GF-D8 (cell line): ENCODE measurements at regions not wholly inside any gene's neighbourhood (a gene's known extent, or its start where the extent isn't known, plus 50 kb on each side); places are given as distances from the start of the nearest gene placed in this dataset.

Experiments used
- DNase-seq: peaks from one replicate; lab custom pipeline; 2025; lab: John Stamatoyannopoulos, UW

DNA sequence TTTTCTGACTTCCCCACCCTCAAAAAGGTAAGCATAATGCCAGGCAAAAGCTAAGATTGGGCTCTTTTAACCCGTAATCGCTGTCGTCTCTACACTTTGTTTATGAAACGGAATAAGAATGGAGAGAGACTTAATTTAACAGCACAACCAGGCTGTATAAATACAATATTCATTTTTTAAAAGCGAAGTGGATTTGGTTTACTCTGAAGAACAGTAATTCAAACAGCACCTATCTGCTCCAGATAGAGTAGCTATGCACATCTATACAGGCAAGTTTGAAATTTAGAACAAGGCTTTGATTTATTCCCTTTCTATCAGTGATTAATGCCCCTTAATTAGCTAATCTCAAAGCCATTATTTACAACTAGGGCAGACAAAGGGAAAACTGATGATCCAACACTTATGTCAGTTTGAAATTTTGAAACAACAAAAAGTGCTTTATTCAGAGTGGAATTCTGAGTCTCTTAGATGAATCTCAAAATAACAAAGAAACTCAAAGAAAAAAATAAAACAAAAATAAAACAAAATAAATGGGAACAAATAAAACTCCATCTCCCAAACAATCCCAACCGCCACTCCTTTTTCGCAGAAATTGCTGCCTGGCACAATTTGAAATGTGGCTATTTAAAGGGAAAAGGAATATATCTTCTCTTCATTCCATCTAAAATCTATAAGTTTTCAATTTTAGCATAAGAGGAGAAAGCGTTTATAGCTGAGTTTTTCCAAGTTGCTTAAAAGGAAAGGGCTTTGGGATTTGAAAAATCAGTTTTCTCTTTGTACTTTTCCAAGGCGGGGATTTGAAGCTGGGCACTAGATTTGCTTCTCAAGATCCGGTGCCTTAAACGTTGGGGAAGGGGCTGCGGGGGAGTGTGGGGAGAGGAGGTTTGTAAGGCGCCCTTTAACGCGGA, 298.6 kb downstream of the PARP8 start:
- DNase-seq = no peak

DNA sequence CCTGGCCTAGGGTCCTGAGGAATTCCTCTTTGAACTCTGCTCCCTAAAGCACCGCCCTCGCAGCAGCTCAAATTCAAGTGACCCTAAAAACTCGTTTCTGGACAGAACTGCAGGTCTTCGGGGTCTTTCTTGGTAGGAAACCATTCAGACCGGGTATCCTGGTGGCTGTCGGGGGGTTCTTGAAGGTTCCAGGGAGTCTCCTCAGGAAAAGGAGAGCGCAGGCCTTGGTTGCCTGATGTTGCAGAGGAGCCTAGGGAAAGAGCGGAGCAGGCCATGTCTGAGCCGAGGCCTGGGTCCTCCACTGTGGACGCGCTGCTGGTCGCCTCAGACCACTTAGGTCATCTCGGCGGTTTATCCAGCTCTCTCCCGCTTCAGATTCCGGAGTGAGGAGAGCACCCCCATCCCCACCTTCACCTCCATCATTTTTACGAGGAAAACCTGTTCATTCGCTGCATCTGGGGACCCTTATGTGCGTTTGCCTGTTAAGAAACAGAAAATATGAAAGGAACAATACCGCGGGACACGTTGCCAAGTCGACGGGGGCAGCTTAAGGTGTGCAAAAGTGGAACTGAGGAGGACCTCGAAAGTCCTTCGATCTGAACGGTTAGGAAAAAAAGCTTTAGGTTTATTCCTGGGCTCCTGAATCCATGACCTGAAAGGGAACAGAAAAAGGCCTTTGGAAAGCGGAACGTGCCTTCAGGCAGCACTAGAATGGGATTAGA, 299.4 kb downstream of the PARP8 start:
- no peak for DNase-seq

GRCh38 chr5:50967009-50967562, 300.6 kb downstream of the PARP8 start:
- no peak for DNase-seq

DNA sequence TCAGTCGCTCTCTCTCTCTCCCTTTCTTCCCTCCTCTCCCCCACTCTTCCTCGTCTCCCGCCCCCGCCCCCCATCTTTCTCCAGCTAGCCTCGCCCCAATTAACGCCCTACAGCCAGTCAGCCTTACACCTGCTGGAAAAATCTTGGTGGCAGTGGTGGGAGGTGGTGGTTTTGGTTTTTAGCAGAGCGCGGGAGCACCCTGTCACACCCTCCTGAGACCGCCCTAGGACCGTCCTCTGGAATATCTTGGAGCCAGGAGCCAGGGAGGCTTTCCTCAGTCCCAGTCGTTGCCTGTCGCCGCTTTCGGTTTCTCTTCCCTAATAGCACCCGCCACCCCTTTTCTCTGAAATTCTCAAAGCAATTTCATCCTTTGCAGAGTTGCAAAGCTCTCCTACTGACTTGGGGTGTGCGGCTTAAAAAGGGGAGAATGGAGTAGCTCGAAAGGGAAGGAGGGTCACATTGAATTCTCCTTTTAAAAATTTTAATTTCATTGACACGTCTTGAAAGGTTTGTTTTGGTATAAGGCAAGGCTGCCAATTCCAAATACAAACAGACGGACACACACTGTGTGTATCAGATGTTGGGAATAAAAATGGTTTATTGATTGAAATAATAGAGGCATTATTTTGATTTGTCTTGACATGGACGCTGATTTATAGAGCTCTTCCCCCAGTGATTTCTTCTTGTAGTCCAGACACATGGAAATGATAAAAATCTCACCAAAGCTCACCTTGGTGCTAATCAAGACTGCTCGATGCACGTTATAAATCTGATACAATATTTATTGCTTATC, 301.3 kb downstream of the PARP8 start:
- no peak for DNase-seq

DNA sequence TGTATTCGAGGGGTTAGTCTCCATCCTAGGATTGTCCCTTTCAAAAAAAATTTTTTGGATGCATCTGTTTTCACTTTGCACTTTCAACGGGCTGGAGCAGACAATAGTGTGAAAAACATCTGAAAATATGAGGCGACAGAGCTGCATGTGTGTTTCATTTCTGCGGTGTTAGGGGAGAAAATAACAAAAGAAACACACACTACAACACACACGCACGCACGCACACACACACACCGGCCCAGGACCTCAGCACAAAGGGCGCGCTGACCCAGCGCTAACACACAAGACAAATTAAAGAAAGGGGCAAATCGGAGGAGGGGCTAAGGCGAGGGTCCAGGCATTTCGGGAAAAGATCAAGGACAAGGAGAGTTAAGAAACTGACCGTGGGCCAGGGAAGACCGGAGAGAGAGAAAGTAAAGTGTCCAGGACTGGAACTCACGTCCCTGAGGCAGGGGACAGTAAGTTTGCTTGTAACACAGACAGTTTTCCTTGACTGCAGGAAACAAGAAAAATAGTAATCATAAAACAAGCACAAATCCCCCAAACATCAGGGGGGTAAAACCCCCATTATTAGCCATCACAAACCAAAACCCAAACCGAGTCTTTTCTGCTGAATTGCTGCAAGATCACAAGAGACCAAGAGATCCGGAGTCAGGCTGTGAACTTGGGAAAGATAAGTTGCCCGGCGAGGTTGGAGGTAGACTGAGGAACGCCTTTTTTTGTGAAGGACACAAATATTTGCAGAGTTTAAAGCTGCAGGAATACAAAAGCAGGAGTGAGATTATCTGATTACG, 302.1 kb downstream of the PARP8 start:
- DNase-seq = no peak

GRCh38 chr5:50969151-50970031, 303.0 kb downstream of the PARP8 start:
- DNase-seq = no peak

- no peak for DNase-seq
Observed at GRCh38 chr5:50975840-50976239, 309.4 kb downstream of the PARP8 start.

DNA sequence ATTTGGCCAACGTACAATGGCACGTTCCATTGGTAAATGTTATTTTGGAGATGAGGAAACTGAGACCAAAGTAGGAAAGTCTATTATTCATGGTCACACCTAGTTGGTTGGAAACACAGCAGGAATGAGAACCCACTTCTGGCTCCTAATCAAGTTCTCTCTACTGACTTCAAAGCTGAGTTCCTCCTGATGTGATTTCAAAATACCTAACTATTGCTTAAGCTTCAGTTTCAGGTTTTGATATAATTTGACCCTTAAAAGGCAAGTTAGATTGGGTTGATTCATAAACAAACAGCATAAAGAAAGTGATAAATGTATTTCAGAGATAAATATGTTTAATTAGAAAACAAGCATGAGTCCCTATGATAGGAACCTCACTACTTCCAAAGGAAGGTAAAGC, 312.5 kb downstream of the PARP8 start:
- no peak for DNase-seq

GRCh38 chr5:50984640-50985039, 318.2 kb downstream of the PARP8 start:
- DNase-seq = no peak

DNA sequence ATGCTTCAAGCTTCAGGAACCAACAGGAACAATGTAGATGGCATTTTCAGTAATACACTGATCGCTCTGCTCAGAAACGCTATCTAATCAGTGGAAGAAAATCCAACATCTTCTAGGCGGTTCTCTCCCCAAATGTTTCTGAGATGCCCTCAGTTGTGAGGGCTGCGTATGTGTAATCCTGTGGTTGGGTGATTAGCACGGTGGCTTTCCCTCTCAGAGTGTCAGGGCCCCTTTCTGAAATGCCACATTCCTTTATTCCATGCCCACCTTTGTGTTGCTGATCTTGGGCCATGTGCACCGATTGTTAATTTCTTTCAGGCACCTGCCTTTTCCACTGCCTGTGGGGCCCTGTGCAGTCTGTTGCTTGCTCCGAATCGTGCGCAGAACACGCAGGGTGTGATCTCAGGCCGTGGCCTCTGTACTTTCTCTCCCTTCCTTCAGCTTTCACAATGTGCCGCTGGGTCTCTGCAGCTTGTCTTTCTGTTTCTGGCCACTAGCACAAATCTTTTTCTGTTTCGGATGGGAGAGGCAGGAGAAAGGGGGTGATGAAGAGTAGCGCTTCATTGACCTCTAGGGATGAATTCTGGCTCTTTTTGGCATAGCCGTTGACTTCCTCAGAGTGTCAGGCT, 324.0 kb downstream of the PARP8 start:
- no peak for DNase-seq

DNA sequence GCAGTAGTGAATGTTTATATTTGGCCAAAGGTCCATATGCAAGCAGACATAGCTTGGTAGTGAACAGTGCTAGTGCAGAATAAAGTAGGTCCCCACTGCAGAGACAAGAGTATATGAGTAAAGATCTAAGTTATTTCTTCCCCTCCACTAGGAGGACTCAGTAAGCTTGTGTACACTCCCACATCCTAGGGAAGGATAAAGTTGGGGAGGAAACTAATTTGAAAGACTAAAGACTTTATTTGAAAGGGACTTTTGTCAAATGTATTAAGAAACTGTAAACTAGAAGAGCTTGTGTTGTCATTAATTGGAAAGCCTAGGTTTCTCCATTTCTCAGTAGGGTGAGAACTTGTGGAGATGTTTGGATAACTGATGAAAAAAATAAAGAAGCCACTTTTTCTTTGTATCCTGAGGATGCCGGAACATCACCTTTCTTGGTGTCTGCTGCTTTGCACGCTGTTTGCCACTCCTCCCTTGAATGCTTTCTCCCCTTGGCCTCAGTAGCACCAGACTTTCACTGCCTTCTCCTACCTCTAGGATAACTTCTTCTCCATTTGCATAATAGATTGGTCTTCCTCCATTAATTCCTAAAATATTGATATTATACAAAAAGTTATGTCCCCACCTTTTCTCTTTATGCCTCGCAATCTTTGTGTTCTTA, 329.0 kb downstream of the PARP8 start:
- no peak for DNase-seq

DNA sequence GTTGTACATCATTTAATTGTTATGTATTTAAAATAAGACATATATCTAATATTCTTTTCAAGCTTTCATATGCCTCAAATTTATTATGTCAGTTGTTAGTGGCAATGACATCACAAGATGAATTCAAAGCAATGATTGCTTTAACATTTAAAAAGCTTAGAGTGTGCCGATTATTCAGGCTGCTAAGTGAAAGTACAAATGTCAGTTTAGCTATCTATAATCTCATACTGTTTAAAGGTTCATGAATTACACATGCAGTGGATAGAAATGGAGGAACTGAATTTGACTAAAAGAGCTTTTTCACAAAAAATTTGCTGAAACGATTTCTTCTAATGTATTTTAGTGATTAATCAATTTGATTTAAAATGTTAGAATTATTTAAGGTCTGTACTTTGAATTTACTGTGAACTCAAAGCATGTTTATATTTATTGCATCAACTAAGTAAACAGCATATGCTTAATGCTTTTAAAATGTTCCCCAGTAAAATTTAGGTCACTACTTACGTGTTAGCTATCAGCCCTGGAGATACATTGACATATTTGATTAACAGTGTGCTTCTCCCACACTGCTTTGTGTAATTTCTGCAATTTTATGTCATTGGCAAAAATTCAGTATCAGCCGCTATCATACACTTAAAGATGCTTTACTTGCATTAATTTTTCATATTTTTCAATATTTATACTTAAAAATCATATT, 334.9 kb downstream of the PARP8 start:
- no peak for DNase-seq

- no peak for DNase-seq
Observed at GRCh38 chr5:51002368-51002767, 335.9 kb downstream of the PARP8 start.

GRCh38 chr5:51013036-51013435, 346.6 kb downstream of the PARP8 start:
- DNase-seq = no peak

- no peak for DNase-seq
Observed at GRCh38 chr5:51018423-51018822, 352.0 kb downstream of the PARP8 start.

DNA sequence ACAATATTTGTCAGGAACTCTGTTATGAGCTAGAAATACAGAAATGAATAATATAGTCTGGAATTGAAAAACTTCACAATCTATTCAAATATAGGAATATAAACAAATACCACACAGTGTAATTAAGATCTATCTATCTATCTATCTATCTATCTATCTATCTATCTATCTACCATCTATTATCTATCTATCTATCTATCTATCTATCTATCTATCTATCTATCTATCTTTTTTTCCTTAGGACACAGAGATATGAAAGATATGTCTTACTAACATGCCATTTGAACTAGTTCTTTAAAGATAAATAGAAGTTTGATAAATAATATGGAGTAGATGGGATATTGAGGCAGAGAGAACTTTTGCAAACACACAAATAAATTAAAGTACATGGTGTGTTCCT, 357.8 kb downstream of the PARP8 start:
- DNase-seq = no peak

GRCh38 chr5:51027271-51027670, 356.0 kb upstream of the ISL1 start:
- DNase-seq = no peak

- DNase-seq = no peak
Observed at GRCh38 chr5:51028394-51028793, 354.9 kb upstream of the ISL1 start.

- DNase-seq = no peak
Observed at GRCh38 chr5:51033215-51033614, 350.0 kb upstream of the ISL1 start.
